Mesenteric fat pad (tissue), 1 donor: ENCODE measurements at regions not wholly inside any gene's neighbourhood (a gene's known extent, or its start where the extent isn't known, plus 50 kb on each side); places are given as distances from the start of the nearest gene placed in this dataset.

Source experiments
- DNase-seq: peaks from one replicate; pipeline ENCODE4 v3.0.0-alpha.2; 2020; ENCODE audit warnings: low spot score
- donor health status: DM: yes; HTN: yes; CAD: no.

GRCh38 chr20:4095639-4096038 is 53.0 kb upstream of the SMOX start:
- DNase-seq: no peak

DNA sequence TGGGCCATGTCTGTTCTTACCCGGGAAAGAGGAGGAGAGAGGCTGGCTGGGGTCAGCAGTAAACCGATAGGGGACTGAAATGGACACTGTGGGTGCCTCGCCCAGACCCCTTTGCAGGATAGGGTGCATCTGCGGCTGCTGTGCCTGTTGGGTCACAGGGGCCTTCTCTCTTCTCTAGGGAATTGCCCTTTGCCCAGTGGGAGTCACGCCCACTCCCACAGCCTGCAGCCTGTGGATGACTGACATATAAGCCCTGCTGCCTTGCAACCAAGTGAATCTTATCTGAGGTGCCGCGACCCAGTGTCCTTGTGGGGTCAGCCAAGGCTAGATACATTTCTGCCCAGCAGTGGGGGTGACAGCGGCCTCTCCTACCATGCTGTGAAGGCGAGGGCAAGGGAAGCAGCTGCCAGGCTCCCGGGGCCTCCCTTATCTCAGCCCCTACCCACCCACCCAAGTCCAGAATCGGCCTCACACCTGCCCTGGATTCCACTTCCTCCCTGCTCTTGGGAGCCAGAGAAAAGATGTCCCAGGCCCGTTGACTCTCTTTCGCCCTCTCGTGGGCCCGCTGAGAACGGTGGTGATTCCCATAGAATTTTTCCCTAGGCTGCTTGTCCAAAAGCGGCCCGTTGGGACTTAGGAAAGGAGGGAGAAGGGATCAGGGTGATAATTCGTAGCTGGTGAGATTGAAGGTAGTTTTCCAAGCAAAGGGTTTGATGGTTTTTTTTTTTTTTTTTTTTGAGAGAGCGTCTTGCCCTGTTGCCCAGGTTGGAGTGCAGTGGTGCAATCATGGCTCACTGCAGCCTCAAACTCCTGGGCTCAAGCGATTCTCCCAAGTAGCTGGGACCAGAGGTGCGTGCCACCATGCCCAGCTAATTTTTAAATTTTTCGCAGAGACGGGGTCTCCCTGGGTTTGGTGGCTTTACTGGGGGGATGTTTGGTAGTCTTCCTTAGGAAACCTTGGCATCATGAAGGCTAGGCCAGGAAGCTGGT is 56.8 kb upstream of the SMOX start:
- no peak for DNase-seq

DNA sequence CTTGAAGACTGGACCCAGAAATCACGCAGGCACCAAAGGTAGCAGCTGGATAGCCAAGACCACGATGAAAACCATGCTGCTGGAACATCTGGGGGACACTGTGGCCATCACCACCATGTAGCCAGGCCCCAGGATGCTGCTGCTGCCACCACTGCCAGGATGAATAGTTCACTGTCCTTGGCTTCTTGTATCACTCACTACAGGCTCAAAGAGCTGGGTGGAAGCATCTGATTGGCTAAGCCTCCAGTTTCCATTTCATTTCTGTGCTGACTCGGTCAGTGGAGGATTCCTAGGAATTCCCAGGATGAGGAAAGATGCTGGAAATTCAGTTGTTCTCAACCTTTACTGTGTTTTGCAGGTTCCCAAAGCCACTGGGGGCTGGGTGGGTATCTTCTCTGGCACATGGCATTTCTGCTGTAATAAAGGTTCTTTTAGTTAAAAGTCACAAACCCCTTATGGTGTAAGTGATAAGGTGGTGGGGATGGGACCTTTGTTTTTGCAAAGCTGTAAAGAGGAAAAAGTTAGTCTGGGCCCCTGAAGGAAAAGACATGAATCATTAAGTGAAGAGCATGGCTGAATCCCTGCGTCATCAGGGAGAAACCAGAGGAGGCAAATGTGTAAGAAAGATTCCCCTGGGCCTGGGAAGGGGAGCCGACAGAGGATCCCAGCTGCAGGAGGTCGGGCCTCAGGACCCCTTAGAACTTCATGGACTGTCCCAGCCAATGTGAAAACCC is 57.7 kb upstream of the SMOX start:
- no peak for DNase-seq

DNA sequence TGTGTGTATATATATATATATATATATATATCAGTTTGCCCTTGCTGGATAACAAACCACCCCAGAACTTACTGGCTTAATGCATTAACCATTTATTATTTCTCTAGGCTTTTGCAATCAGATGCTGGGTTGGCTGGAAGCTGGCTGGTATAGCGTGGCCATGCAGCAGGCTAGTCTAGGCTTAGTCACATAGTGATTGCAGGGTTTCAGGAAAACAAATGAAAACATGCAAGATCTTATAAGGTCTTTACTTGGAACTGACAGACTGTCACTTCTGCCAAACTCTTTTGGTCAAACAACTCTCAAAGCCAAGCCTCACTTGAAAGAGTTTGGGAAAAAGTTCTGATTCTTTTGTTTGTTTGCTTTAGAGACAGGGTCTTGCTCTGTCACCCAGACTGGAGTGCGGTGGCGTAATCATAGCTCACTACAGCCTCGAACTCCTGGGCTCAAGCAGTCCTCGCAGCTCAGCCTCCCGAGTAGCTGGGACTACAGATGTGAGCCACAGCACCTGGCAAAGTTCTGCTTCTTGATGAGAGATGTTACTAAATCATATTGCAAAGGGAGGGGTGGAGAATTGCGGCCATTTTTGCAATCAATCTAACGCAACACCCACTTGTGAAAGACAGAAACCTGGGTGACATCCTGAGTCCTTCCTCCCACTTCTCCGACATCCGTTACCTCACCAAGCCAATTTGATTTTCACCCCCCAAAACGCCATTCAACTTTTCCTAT is 58.7 kb upstream of the SMOX start:
- no peak for DNase-seq

GRCh38 chr20:4088766-4089165 is 59.9 kb upstream of the SMOX start:
- DNase-seq: no peak

GRCh38 chr20:4087923-4088322 is 60.7 kb upstream of the SMOX start:
- no peak for DNase-seq

DNA sequence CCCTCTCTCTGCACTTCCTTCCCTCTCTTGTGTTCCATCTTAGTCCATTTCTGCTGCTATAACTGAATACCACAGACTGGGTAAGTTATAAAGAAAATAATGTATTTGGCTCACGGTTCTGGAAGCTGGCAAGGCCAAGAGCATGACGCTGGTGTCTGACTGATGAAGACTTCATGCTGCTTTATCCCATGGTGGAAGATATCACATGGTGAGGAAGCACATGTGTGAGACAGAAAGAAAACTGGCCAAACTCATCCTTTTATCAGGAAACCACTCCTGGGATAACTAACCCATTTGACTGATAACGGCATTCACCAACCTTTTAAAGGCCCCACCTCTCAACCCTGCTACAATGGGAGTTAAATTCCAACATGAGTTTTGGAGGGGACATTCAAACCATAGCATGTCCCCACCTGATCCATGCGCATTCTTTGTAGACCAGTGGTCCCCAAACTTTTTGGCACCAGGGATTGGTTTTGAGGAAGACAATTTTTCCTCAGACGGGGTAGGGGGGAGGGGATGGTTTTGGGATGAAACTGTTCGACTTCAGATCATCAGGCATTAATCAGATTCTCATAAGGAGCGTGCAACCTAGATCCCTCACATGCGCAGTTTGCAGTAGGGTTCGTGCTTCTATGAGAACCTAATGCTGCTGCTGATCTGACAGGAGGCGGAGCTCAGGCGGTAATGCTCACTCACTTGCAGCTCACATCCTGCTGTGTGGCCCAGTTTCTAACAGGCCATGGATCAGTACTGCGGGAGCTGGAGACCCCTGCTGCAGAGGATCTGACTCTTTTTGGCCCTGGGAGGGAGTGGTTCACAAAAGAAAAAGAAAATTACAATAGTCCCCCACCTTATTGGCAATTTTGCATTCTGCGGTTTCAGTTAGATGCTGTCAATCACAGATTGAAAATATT is 61.6 kb upstream of the SMOX start:
- DNase-seq: no peak

DNA sequence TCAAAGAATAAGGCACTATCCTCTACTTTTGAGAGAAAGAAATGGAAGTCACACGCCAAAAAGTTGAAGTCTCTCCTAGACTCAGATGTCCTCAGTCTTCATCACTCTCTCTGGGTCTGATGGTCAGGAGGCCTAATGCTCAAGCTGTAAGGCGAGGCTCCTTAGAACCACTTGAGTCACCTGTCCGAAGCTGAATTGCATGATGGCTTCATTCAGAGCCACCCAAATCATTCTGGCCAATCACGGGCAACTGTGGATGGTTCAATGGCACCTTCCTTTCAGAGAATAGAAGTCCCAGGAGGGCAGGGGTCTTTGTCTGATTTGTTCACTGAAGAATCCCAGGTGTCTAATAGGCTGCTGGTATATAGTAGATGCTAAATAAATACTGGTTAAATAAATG is 63.9 kb upstream of the SMOX start:
- DNase-seq: no peak

- no peak for DNase-seq
Observed at GRCh38 chr20:4084096-4084495, 64.5 kb upstream of the SMOX start.

- no peak for DNase-seq
Observed at GRCh38 chr20:4083098-4083865, 65.3 kb upstream of the SMOX start.

DNA sequence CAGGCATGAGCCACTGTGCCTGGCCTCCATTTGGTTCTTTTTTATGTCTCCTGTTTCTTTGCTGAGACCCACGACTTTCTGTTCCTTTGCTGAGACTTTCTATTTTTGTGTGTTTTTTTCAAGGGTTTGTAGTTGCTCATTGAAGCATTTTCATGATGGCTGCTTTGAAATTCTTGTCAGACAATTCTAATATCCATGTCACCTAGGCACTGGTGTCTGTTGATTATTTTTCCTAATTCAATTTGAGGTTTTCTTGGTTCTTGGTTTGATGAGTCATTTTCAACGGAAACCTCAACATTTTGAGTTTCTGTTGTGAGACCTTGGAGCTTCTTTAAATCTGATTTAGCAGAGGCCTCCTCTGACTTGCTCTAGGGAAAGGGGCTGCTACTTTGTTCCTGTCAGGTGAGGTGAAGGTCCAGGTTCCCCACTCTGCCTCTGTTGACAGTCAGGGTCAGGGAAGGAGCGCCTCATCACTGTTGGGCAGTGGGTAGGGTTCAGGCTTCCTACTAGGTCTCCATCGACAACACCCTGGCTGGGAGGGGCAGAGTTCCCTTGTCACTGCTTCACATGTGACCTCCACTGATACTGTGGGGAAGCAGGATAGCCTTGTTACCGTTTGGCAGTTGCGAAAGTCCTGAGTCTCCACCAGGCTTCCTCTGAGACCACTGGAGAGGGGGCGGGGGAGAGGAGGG is 66.1 kb upstream of the SMOX start:
- DNase-seq: no peak

DNA sequence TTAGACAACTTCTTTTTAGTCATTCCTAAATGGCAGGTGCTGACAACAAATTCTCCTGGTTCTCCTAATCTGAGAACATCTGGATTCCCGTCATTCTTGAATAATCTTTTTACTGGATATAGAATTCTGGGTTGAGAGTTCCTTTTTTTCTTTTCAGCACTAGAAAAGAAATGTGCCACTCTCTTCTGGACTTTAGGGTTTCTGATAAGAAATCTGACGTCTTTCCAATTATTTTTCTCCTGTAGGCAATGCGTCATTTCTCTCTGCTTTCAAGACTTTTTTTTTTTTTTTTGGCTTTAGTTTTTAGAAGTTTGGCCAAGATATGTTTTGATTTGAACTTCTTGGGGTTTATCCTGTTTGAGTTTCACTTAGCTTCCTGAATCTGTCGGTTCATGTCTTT is 66.1 kb upstream of the RNF24 start:
- no peak for DNase-seq

DNA sequence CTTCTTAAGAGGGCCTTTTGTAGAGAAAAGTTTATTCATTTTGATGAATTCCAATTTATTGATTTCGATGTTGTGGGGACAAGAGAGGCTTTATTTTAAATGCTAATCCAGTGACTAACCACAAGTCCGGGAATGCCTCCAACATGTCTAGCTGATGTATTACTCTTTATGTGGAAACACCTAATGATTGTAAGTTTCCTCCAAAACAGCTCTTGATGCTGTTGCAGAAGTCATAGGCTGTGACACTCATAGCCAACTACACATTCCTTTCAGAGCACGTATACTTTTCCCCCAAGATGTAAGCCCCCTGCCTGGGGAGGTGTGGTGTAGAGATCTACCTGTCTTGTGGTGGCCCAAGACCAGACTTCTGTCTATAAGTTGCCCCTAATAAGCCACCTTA is 61.3 kb upstream of the RNF24 start:
- no peak for DNase-seq

GRCh38 chr20:4076033-4076432 is 60.7 kb upstream of the RNF24 start:
- no peak for DNase-seq

DNA sequence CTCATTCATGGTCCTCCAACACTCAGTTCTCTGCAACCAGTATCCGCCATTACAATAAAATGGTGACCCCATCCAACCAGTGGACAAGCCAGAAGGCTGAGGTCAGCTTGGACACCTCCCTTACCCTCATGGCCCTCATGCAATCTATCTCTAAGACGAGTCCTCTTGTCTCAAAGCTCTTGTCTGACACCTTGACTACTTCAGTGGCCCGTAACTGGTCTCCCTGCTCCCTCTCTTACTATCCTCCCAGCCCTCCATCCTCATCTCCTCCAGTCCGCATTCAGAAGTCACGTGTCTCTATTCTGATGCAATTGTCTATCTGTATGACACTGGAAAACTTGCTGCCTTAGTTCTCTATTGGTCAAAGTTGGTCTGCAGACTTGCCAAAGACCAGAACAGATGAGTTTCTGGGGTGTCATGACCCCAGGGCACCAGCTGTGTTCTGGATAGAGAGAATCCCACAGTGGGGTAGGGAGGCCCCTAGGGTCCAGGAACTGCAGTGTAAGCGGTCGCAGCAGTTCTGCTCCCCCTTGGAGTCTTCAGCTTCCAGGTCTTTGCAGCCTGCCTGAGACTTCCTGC is 59.6 kb upstream of the RNF24 start:
- no peak for DNase-seq

DNA sequence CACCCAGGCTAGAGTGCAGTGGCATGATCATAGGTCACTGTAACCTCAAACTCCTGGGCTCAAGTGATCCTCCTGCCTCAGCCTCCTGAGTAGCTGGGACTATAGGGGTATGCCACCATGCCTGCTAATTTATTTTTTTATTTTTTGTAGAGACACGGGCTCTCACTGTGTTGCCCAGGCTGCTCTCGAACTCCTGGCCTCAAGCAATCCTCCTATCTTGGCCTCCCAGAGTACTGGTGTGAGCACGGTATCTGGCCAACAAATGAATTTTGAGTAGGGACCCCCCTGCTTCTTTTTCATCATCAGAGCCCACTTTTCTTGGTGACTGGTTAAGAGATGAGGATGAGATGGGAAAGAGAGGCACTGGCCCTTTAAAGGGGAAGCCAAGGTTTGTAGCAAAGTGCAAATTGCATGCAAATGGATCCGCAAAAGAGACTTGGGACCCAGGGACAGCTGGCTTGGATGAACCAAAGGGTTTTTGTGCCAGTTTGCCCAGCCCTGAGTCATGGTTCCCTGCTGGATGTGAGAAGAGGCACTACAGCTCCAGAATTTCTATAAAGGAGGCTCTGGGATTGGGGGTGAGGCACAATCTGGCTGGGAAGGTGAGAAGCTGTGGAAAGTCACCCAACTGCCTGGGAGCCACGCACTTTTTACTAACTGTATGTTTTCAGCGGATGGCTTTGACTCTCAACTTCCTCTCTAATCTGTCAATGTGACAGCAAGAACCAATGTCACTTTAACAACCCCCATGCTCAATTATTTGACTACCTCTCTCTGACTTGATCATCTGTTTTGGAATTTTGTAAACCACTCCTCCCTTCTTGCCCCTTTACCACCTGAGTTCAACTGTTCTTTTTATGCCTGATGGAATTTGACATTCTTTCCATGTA is 58.7 kb upstream of the RNF24 start:
- DNase-seq: no peak

- DNase-seq: no peak
Observed at GRCh38 chr20:4071178-4071693, 55.9 kb upstream of the RNF24 start.
